ENCODE measurements at regions not wholly inside any gene's neighbourhood (a gene's known extent, or its start where the extent isn't known, plus 50 kb on each side); places are given as distances from the start of the nearest gene placed in this dataset.

DNA sequence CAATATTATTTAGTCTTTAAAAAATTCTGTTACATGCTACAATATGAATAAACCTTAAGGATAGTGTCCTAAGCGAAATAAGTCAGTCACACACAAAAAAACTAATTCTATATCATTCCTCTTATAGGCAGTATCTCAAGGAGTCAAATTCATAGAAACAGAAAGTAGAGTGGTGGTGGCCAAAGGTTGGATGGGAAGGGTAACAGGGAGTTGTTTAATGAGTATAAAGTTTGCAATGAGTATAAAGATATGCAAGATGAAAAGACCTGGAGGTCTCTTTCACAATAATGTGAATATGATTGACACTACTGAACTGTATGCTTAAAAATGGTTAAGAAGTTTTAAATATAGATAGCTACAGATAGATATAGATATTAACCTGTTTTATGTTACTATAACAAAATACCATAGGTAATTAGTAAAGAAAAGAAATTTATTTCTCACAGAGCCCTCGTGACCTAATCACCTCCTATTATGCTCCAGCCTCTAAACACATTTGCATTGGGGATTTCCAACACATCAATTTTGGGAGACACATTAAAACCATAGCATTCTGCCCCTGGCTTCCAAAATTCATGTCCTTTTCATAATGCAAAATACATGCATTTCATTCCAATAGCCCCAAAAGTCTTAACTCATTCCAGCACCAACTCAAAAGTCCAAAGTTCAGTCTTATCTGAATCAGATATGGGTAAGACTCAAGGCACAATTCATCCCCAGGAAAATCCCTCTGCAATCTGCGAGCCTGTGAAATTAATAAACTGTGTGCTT, 93.6 kb downstream of the ATPSCKMT start:
- Histone ChIP-seq H4K91ac (ENCODE audit: insufficient read depth, low read depth, low read length) (no peak overlapping the region), H2AK5ac (ENCODE audit: low read depth, low read length) (no peak overlapping the region)

More for the DNA sequence above, 93.6 kb downstream of the ATPSCKMT start:
- Histone ChIP-seq H2BK120ac (ENCODE audit: low read depth, low read length) (no peak overlapping the region), H3K4me2 (ENCODE audit: low read depth, low read length) (no peak overlapping the region), H3K56ac (ENCODE audit: extremely low read depth, insufficient read depth, low read length) (no peak overlapping the region), H4K8ac (ENCODE audit: low read depth in 2 of 2, low read length in 2 of 2) (no peak overlapping the region), H3K79me1 (ENCODE audit: low read depth in 1 of 2, low read length in 2 of 2) (no peaks in the 10 kb centered on the region), H3K9me3 (ENCODE audit: control insufficient read depth, insufficient read depth, low read length) (no peaks in the 10 kb centered on the region), H3K4me1 (ENCODE audit: control insufficient read depth, insufficient read depth, low read length) (no peaks in the 10 kb centered on the region), H2BK20ac (ENCODE audit: low read depth, low read length) (no peak overlapping the region), H3K4me3 (ENCODE audit: insufficient read depth, low read depth, low read length) (no peak overlapping the region), H3K14ac (replicated peaks; ENCODE audit: low read depth, low read length) (no peak overlapping the region), H2AFZ (replicated peaks; ENCODE audit: low read length, poor library complexity) (no peak overlapping the region), H2BK15ac (ENCODE audit: low read depth, low read length) (no peak overlapping the region), H3K9me1 (ENCODE audit: insufficient read depth, low read length) (no peaks in the 10 kb centered on the region), H3K4ac (ENCODE audit: low read depth, low read length) (no peak overlapping the region), H3K27ac (ENCODE audit: insufficient read depth, low read length) (no peak overlapping the region), H2AK9ac (replicated peaks; ENCODE audit: low read depth, low read length, poor library complexity) (no peak overlapping the region), H3K23ac (ENCODE audit: low read depth, low read length) (no peak overlapping the region), H3K9ac (ENCODE audit: low read depth, low read length) (no peak overlapping the region), H2BK5ac (ENCODE audit: low read depth, low read length, poor library complexity, severe bottlenecking) (no peak overlapping the region), H3K18ac (ENCODE audit: low read depth, low read length) (no peak overlapping the region), H4K5ac (ENCODE audit: low read depth, low read length) (no peak overlapping the region), H4K20me1 (ENCODE audit: insufficient read depth, low read length) (no peaks in the 10 kb centered on the region), H3K36me3 (ENCODE audit: control insufficient read depth, insufficient read depth, low read length) (no peaks in the 10 kb centered on the region), H3K27me3 (ENCODE audit: control insufficient read depth, insufficient read depth, low read length) (no peaks in the 10 kb centered on the region; the same call in 1 of the 2 replicates)
- no TSS peak for BruUV-seq (replicated peaks)
- WGBS, 2 experiments (ENCODE audit: extremely low coverage in 2 of 2, insufficient read length in 1 of 2), result 67% methylated on average over 1 of the region's 3 CpGs; no CpG with 5 or more reads in 1 of the 2 experiments
- ATAC-seq (ENCODE audit: low read depth) (no peak), DNase-seq (no peak)
- intact Hi-C loops (cut with micrococcal nuclease), result no loop called here
- dilution Hi-C loops (cut with HindIII; ENCODE audit: low sequenced_read_pairs, unreplicated experiment), result no loop called here
- in situ Hi-C loops (cut with MboI; ENCODE audit: low sequenced_read_pairs), result no loop called here
- TF ChIP-seq FOS (IDR thresholded peaks at IDR 0.05; ENCODE audit: low read depth, low read length) (no peak), MAZ (IDR thresholded peaks at IDR 0.05; ENCODE audit: borderline replicate concordance, low read depth, low read length) (no peak)
- ChIA-PET POLR2A (ENCODE audit: unreplicated experiment) (no interaction called here), CTCF (no interaction called here)

All from IMR-90 (cell line).